Osteoblast (primary cell): ENCODE measurements at regions not wholly inside any gene's neighbourhood (a gene's known extent, or its start where the extent isn't known, plus 50 kb on each side); places are given as distances from the start of the nearest gene placed in this dataset.

ENCODE experiments used
- DNase-seq: peaks from one replicate; pipeline ENCODE4 v3.0.0; 2011; ENCODE audit warnings: low spot score, mixed read lengths; ENCODE audit not compliant: insufficient read length; ENCODE audit errors: missing footprints
- H2AFZ ChIP-seq: 2 replicates; pipeline ENCODE4 v1.6.0; 2011; ENCODE audit warnings: mild to moderate bottlenecking, low read length
- H3K27ac ChIP-seq: 2 replicates; pipeline ENCODE4 v1.5.1; 2011; ENCODE audit warnings: mild to moderate bottlenecking, low read depth, low read length, moderate library complexity
- H3K27me3 ChIP-seq: 2 replicates; pipeline ENCODE4 v1.6.0; 2012; ENCODE audit warnings: mild to moderate bottlenecking, control low read depth, inconsistent platforms, low read length, moderate library complexity; ENCODE audit not compliant: insufficient read depth
- H3K36me3 ChIP-seq: 2 replicates; pipeline ENCODE4 v1.5.1; 2011; ENCODE audit warnings: mild to moderate bottlenecking, low read length, control low read depth, moderate library complexity; ENCODE audit not compliant: insufficient read depth
- H3K4me1 ChIP-seq: 2 replicates; pipeline ENCODE4 v1.5.1; 2011; ENCODE audit warnings: mild to moderate bottlenecking, low read length, control low read depth, moderate library complexity; ENCODE audit not compliant: insufficient read depth
- H3K4me2 ChIP-seq: 2 replicates; pipeline ENCODE4 v1.6.0; 2011; ENCODE audit warnings: mild to moderate bottlenecking, low read length; ENCODE audit not compliant: insufficient read depth
- H3K4me3 ChIP-seq: fragments of 200-600 bp; sonication (generic); 3 replicates; pipeline ENCODE4 v1.5.1; 2012; ENCODE audit warnings: mild to moderate bottlenecking, low read length, inconsistent platforms; ENCODE audit not compliant: insufficient read depth
- H3K79me2 ChIP-seq: 2 replicates; pipeline ENCODE4 v1.6.0; 2012; ENCODE audit warnings: mild to moderate bottlenecking, low read length, control low read depth, inconsistent platforms; ENCODE audit not compliant: insufficient read depth
- H3K9me3 ChIP-seq: 2 replicates; pipeline ENCODE4 v1.5.1; 2011; ENCODE audit warnings: low read depth, low read length, control low read depth
- H4K20me1 ChIP-seq: 2 replicates; pipeline ENCODE4 v1.6.0; 2012; ENCODE audit warnings: mild to moderate bottlenecking, low read length, control low read depth; ENCODE audit not compliant: insufficient read depth
- CTCF ChIP-seq: IDR thresholded peaks from 2 replicates; pipeline ENCODE4 v1.5.1; 2011; ENCODE audit warnings: mild to moderate bottlenecking, low read depth, low read length, moderate library complexity; ENCODE audit errors: extremely low read depth

DNA sequence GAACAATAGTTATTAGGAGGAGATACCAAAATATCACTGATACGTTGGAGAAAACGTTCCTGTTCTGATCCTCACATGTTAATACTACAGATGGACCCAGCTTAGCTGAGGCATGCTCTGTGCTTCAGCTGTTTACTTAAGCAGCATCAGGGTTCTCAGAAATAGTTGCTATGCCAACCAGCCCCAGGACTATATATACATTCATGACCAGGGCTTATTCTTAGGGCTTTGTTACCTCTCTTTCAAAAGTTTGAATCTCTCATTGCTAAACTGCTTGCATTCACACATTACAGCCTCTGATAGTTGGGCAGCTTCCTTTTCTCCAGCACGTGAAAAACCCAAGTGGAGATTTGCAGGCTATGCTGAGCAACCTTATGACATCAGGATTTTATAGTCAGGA, 800.4 kb downstream of the DIAPH3 start:
- Histone ChIP-seq H3K4me1 (no peaks in the 10 kb centered on the region), H3K27ac (no peak overlapping the region), H3K4me3 (no peak overlapping the region), H3K36me3 (no peaks in the 10 kb centered on the region), H3K27me3 (no peaks in the 10 kb centered on the region), H3K79me2 (no peaks in the 10 kb centered on the region), H2AFZ (no peak overlapping the region), H4K20me1 (no peaks in the 10 kb centered on the region), H3K9me3 (no peaks in the 10 kb centered on the region), H3K4me2 (no peak overlapping the region)
- DNase-seq, result no peak
- TF ChIP-seq CTCF, result no peak

DNA sequence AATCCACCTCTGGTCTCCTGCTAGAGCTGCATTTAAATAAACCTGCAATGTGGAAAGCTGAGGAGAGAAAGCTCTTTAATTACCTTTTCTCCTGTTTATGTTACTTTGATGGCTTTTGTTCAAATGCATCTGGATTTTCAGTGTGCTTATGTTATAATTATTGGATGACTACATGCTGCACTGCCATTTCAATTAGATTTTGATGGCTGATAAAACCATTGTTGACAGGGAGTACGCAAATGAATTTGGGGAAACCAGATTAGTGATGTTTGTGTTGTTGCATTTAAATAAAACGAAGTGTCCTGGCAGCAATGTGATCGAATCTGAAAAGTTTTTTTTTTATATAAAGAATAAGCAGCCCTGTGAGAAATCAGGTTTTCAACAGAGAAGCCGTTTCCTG, 799.8 kb downstream of the DIAPH3 start:
- no peaks in the 10 kb centered on the region for H3K36me3 ChIP-seq
- no peaks in the 10 kb centered on the region for H3K79me2 ChIP-seq
- H2AFZ ChIP-seq, result no peak overlapping the region
- no peaks in the 10 kb centered on the region for H3K9me3 ChIP-seq
- no peak overlapping the region for H3K27ac ChIP-seq
- peak; percentile 31 for DNase-seq
- no peak for TF ChIP-seq CTCF
- H4K20me1 ChIP-seq, result no peaks in the 10 kb centered on the region
- no peak overlapping the region for H3K4me3 ChIP-seq
- no peaks in the 10 kb centered on the region for H3K4me1 ChIP-seq
- no peaks in the 10 kb centered on the region for H3K27me3 ChIP-seq
- H3K4me2 ChIP-seq, result no peak overlapping the region

GRCh38 chr13:59364641-59365085, 799.1 kb downstream of the DIAPH3 start:
- Histone ChIP-seq H3K79me2 (no peaks in the 10 kb centered on the region), H3K4me3 (no peak overlapping the region), H3K27ac (no peak overlapping the region), H3K9me3 (no peaks in the 10 kb centered on the region), H3K27me3 (no peaks in the 10 kb centered on the region), H2AFZ (no peak overlapping the region), H3K4me2 (no peak overlapping the region), H3K4me1 (no peaks in the 10 kb centered on the region), H3K36me3 (no peaks in the 10 kb centered on the region), H4K20me1 (no peaks in the 10 kb centered on the region)
- no peak for TF ChIP-seq CTCF
- DNase-seq, result no peak

GRCh38 chr13:59367467-59367866, 796.3 kb downstream of the DIAPH3 start:
- TF ChIP-seq CTCF, result no peak
- Histone ChIP-seq H4K20me1 (no peaks in the 10 kb centered on the region), H3K9me3 (no peaks in the 10 kb centered on the region), H3K27me3 (no peaks in the 10 kb centered on the region), H3K4me2 (no peak overlapping the region), H3K27ac (no peak overlapping the region), H3K36me3 (no peaks in the 10 kb centered on the region), H3K79me2 (no peaks in the 10 kb centered on the region), H3K4me3 (no peak overlapping the region), H3K4me1 (no peaks in the 10 kb centered on the region), H2AFZ (no peak overlapping the region)
- no peak for DNase-seq
